ENCODE measurements at regions not wholly inside any gene's neighbourhood (a gene's known extent, or its start where the extent isn't known, plus 50 kb on each side); places are given as distances from the start of the nearest gene placed in this dataset.
"Not testable (repeated sequence)": the region's sequence is repeated elsewhere in the genome, so short reads cannot be mapped to it uniquely, and the experiment has no call there.

- no peak overlapping the region for H3K27ac ChIP-seq (ENCODE audit: low read depth in 1 of 2, low read length in 2 of 2)
- no peak overlapping the region for H3K4me2 ChIP-seq (replicated peaks; ENCODE audit: extremely low read depth, low read length, poor library complexity, severe bottlenecking)
- Mint-ChIP-seq H3K27ac (no peak overlapping the region), H3K4me1 (no peaks in the 10 kb centered on the region), H3K36me3 (no peaks in the 10 kb centered on the region), H3K4me3 (no peak overlapping the region), H3K9me3 (peaks cover 0 to 4% (median 3%) of the 10 kb centered on the region in 7 donors), H3K27me3 (ENCODE audit: low read depth in 3 of 3) (no peaks in the 10 kb centered on the region)
- no peak overlapping the region for H3K4me3 ChIP-seq (replicated peaks in 1 of 3; ENCODE audit: low read depth in 2 of 3, low read length in 3 of 3)
- H3K9me3 ChIP-seq (replicated peaks in 1 of 2; ENCODE audit: control insufficient read depth in 1 of 2, insufficient read depth in 1 of 2, low read length in 2 of 2), result no peaks in the 10 kb centered on the region
- no peaks in the 10 kb centered on the region for H4K20me1 ChIP-seq (ENCODE audit: insufficient read depth, low read length)
- no peaks in the 10 kb centered on the region for H3K79me2 ChIP-seq (ENCODE audit: insufficient read depth, low read length)
- H3K4me1 ChIP-seq (ENCODE audit: control insufficient read depth in 1 of 2, insufficient read depth in 2 of 2, low read length in 2 of 2), result no peaks in the 10 kb centered on the region
- no peak overlapping the region for H2AFZ ChIP-seq (ENCODE audit: insufficient read depth, low read depth, low read length, poor library complexity, severe bottlenecking)
- H3K9ac ChIP-seq (ENCODE audit: insufficient read depth, low read length, poor library complexity, severe bottlenecking), result no peak overlapping the region
- TF ChIP-seq CTCF (IDR thresholded peaks at IDR 0.05), result no peak
- H3K27me3 ChIP-seq (ENCODE audit: control insufficient read depth in 2 of 2, insufficient read depth in 2 of 2, low read length in 2 of 2), result no peaks in the 10 kb centered on the region
- no peaks in the 10 kb centered on the region for H3K36me3 ChIP-seq (replicated peaks in 1 of 2; ENCODE audit: control insufficient read depth in 1 of 2, insufficient read depth in 2 of 2, low read length in 2 of 2)
- intact Hi-C loops (cut with micrococcal nuclease), result no loop called here
- DNase-seq, result no peak
- WGBS (ENCODE audit: insufficient coverage), result no CpG with 5 or more reads among the region's 2 CpGs
Measured at GRCh38 chr2:18940184-18940583, 350.8 kb upstream of the NT5C1B start.

GRCh38 chr2:18939740-18940139 is 350.4 kb upstream of the NT5C1B start:
- H3K4me1 ChIP-seq (ENCODE audit: control insufficient read depth in 1 of 2, insufficient read depth in 2 of 2, low read length in 2 of 2); intact Hi-C loops (cut with micrococcal nuclease); H3K9me3 Mint-ChIP-seq; H3K27ac Mint-ChIP-seq; H3K79me2 ChIP-seq (ENCODE audit: insufficient read depth, low read length); H3K27ac ChIP-seq (ENCODE audit: low read depth in 1 of 2, low read length in 2 of 2); H3K9ac ChIP-seq (ENCODE audit: insufficient read depth, low read length, poor library complexity, severe bottlenecking); H3K4me3 Mint-ChIP-seq; H3K27me3 Mint-ChIP-seq (ENCODE audit: low read depth in 3 of 3); H3K36me3 ChIP-seq (replicated peaks in 1 of 2; ENCODE audit: control insufficient read depth in 1 of 2, insufficient read depth in 2 of 2, low read length in 2 of 2); H3K4me2 ChIP-seq (replicated peaks; ENCODE audit: extremely low read depth, low read length, poor library complexity, severe bottlenecking); H2AFZ ChIP-seq (ENCODE audit: insufficient read depth, low read depth, low read length, poor library complexity, severe bottlenecking); H3K9me3 ChIP-seq (replicated peaks in 1 of 2; ENCODE audit: control insufficient read depth in 1 of 2, insufficient read depth in 1 of 2, low read length in 2 of 2); H3K36me3 Mint-ChIP-seq; H4K20me1 ChIP-seq (ENCODE audit: insufficient read depth, low read length); H3K4me1 Mint-ChIP-seq; H3K4me3 ChIP-seq (replicated peaks in 1 of 3; ENCODE audit: low read depth in 2 of 3, low read length in 3 of 3); H3K27me3 ChIP-seq (ENCODE audit: control insufficient read depth in 2 of 2, insufficient read depth in 2 of 2, low read length in 2 of 2); DNase-seq: not testable (repeated sequence)
- 40% methylated on average over 2 of the region's 5 CpGs for WGBS (ENCODE audit: insufficient coverage)

Measured in CD14-positive monocyte (primary cell).